SU-DHL-6 (cell line): ENCODE measurements at regions not wholly inside any gene's neighbourhood (a gene's known extent, or its start where the extent isn't known, plus 50 kb on each side); places are given as distances from the start of the nearest gene placed in this dataset.

ENCODE experiments used
- CTCF ChIP-seq: fragments of 200-600 bp; sonication (generic); IDR thresholded peaks from one replicate; pipeline ENCODE4 v1.5.1; 2017; ENCODE audit warnings: antibody characterized with exemption, mild to moderate bottlenecking, low read length, moderate library complexity; ENCODE audit not compliant: insufficient read depth, poor library complexity, severe bottlenecking
- EZH2phosphoT487 ChIP-seq: fragments of 200-600 bp; sonication (generic), shearing (Covaris generic); conservative IDR thresholded peaks from 2 replicates; pipeline ENCODE4 v1.6.1; 2018; ENCODE audit warnings: mild to moderate bottlenecking, antibody characterized with exemption, low read length, moderate library complexity, mixed read lengths

GRCh38 chr18:73261923-73262322 lies 394.1 kb upstream of the NETO1 start:
- no peak for TF ChIP-seq EZH2phosphoT487
- no peak for TF ChIP-seq CTCF
